ENCODE measurements at regions not wholly inside any gene's neighbourhood (a gene's known extent, or its start where the extent isn't known, plus 50 kb on each side); places are given as distances from the start of the nearest gene placed in this dataset.

- TF ChIP-seq CTCF (IDR thresholded peaks at IDR 0.05): no peak
- ATAC-seq (no peak), DNase-seq (no peak)
- Histone ChIP-seq H3K27ac (no peak overlapping the region), H3K36me3 (no peaks in the 10 kb centered on the region), H3K27me3 (ENCODE audit: low read depth) (no peaks in the 10 kb centered on the region), H3K4me3 (no peak overlapping the region), H3K9me3 (no peaks in the 10 kb centered on the region), H3K4me1 (no peaks in the 10 kb centered on the region)
- intact Hi-C loops (cut with DNase I): no loop called here
Measured at GRCh38 chr7:63024446-63024845, 974.2 kb upstream of the ZNF722 start.

- Histone ChIP-seq H3K9me3 (no peaks in the 10 kb centered on the region), H3K27ac (no peak overlapping the region), H3K4me3 (no peak overlapping the region), H3K36me3 (no peaks in the 10 kb centered on the region), H3K27me3 (ENCODE audit: low read depth) (no peaks in the 10 kb centered on the region), H3K4me1 (no peaks in the 10 kb centered on the region)
- no peak for TF ChIP-seq CTCF (IDR thresholded peaks at IDR 0.05)
- ATAC-seq (no peak), DNase-seq (no peak)
- intact Hi-C loops (cut with DNase I): no loop called here
Measured at GRCh38 chr7:63025815-63026214, 972.8 kb upstream of the ZNF722 start.

GRCh38 chr7:63027075-63027474, 971.6 kb upstream of the ZNF722 start:
- Histone ChIP-seq H3K4me1 (no peaks in the 10 kb centered on the region), H3K27ac (no peak overlapping the region), H3K36me3 (no peaks in the 10 kb centered on the region), H3K9me3 (peaks cover 4% of the 10 kb centered on the region), H3K4me3 (no peak overlapping the region), H3K27me3 (ENCODE audit: low read depth) (no peaks in the 10 kb centered on the region)
- TF ChIP-seq CTCF (IDR thresholded peaks at IDR 0.05): no peak
- ATAC-seq (no peak), DNase-seq (no peak)
- intact Hi-C loops (cut with DNase I): no loop called here

GRCh38 chr7:63028376-63029206, 970.1 kb upstream of the ZNF722 start:
- H3K4me1 ChIP-seq: no peaks in the 10 kb centered on the region
- H3K36me3 ChIP-seq: no peaks in the 10 kb centered on the region
- peaks cover 4% of the 10 kb centered on the region for H3K9me3 ChIP-seq
- no peak overlapping the region for H3K27ac ChIP-seq
- no peak overlapping the region for H3K4me3 ChIP-seq
- intact Hi-C loops (cut with DNase I): no loop called here
- ATAC-seq: no peak
- DNase-seq: no peak
- TF ChIP-seq CTCF (IDR thresholded peaks at IDR 0.05): no peak
- no peaks in the 10 kb centered on the region for H3K27me3 ChIP-seq (ENCODE audit: low read depth)

GRCh38 chr7:63029207-63029522, 969.5 kb upstream of the ZNF722 start:
- intact Hi-C loops (cut with DNase I): no loop called here
- Histone ChIP-seq H3K27me3 (ENCODE audit: low read depth) (no peaks in the 10 kb centered on the region), H3K4me1 (no peaks in the 10 kb centered on the region), H3K27ac (no peak overlapping the region), H3K9me3 (peaks cover 4% of the 10 kb centered on the region), H3K36me3 (no peaks in the 10 kb centered on the region), H3K4me3 (no peak overlapping the region)
- no peak for TF ChIP-seq CTCF (IDR thresholded peaks at IDR 0.05)
- ATAC-seq: no peak
- DNase-seq: no peak
